Mesenteric fat pad (tissue), 1 donor: ENCODE measurements at regions not wholly inside any gene's neighbourhood (a gene's known extent, or its start where the extent isn't known, plus 50 kb on each side); places are given as distances from the start of the nearest gene placed in this dataset.

Experiments used
- DNase-seq: peaks from one replicate; pipeline ENCODE4 v3.0.0-alpha.2; 2020; ENCODE audit warnings: low spot score
- donor health status: DM: yes; HTN: yes; CAD: no.

- DNase-seq = no peak
Measured at GRCh38 chr3:1540686-1541085, 447.9 kb downstream of the CNTN6 start.

- no peak for DNase-seq
Measured at GRCh38 chr3:1551741-1552140, 458.9 kb downstream of the CNTN6 start.

- DNase-seq = no peak
Measured at GRCh38 chr3:1552831-1553230, 460.0 kb downstream of the CNTN6 start.

DNA sequence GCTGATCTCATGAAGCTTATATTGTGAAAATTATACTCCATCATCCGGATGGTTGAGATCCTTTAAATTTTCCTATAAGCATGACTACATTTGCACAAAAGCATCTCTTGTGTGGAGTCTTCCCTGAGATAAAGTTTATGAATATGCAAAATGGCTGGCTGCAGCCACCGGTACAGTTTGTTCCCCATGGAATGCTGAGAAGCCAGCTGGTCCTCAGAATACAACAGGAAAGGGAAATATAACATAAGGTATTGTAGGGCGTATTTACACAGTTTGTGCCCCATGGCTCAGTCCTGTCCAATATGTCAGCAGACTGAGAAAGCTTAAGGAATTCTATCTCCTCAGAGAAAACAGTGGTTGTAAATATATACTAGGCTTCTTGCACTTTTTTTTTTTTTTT, 468.6 kb downstream of the CNTN6 start:
- no peak for DNase-seq

DNA sequence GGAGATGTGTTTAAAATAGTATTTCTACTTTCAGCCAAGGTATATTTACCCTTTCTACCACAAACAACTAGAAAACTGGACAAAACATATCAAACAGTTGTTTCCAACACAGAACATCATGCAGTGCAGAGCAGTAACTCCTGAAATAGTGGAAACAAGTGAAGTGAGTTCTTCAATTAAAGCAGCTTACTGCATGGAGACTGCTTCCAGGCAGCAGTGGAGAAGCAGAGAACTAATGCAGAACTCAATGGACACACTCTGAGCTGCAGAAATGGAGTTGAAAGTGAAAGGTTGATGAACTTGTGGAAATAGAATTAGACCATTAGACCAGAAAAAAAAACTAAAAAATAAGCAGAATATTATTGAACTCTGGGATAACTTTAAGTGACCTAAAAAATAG, 478.9 kb downstream of the CNTN6 start:
- DNase-seq = no peak

DNA sequence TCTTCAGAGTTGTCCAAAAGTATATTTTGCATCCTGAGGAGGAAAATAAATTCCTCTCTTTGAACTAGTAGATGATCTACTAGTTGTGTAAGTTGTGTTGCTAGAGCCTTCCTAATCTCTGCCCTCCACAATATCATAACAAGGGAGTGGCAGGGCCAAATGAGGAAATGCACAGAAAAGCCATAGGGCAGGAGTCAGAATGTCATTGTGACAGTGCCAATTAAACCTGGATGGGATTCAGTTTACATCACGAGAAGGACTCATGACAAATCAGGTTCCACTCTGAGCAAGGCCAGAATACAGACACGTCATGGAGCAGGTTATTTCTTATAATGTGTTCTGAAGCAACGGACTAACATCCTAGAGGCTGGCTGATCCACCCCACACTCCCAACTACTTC, 483.2 kb downstream of the CNTN6 start:
- no peak for DNase-seq

DNA sequence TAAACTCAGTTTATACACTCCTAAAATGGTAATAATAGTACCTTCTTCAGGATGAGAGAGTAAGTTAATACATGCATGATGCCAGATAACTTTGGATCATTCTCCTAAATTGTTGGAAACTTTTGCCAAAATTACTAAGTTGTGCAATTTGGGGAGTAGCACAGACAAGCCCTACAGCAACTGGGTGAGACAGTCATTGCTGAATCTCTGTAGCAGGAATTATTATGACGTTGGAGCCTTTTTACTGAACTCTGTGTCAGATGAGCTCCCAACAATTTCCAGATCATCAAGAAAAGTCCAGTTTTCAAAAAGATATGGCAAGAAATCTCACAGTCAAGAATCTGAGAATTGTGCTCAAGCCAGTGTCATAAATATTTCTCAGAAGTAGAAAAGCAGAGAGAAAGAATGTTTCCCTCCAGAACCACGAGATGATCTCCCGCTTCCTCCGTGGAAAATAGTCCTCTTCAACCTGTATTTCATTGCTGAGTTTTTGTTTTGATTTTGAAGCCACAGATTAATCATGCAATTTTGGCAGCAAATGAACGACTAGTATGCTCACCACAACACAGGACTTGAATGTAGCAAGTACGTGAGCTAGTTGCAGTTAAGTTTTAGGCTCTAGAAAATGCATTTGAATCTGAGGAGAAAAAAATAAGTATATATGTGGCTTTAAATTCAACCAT, 485.4 kb downstream of the CNTN6 start:
- DNase-seq = no peak

- peak; percentile 88 for DNase-seq
Measured at GRCh38 chr3:1583044-1583443, 490.2 kb downstream of the CNTN6 start.

GRCh38 chr3:1587426-1587825, 494.6 kb downstream of the CNTN6 start:
- DNase-seq = no peak

GRCh38 chr3:1591327-1592028, 498.7 kb downstream of the CNTN6 start:
- DNase-seq = no peak

DNA sequence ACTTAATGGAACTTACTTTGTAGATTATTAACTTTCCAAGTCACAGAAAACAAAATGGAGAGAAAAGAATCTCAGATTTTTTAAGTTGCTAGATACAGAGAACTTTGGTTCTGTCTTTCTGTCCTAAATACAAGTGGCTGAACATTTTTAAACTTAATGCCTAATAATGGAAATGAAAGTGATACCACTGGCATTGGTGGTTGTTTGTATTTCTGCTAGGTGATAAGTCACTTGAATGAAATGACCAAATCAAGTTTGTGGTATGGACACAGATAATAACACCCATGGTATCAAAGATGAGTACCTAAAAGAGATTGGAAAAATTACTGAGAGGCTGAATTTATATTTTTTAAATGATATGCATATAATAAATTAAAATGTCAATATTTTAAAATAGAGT, 502.1 kb downstream of the CNTN6 start:
- DNase-seq = no peak

DNA sequence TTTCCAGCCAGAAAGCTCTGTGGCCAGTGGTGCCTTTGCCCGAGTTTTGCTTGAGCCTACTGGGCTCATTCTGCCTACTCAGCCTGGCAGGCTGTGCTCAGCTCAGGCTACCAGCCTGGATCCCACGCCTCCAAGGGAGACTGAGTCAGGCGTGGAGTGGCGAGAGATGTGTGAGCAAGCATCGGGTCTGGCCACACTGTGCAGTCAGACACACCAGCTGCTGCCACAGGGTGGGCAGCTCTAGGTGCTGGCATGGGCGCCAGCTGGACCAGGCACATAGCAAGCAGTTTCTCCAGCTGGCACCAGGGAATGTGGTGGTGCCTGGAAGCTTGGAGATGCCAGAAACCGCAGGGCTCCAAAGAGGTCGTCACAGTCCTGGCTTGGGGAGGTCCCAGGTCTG, 498.5 kb upstream of the CNTN4 start:
- DNase-seq = no peak

DNA sequence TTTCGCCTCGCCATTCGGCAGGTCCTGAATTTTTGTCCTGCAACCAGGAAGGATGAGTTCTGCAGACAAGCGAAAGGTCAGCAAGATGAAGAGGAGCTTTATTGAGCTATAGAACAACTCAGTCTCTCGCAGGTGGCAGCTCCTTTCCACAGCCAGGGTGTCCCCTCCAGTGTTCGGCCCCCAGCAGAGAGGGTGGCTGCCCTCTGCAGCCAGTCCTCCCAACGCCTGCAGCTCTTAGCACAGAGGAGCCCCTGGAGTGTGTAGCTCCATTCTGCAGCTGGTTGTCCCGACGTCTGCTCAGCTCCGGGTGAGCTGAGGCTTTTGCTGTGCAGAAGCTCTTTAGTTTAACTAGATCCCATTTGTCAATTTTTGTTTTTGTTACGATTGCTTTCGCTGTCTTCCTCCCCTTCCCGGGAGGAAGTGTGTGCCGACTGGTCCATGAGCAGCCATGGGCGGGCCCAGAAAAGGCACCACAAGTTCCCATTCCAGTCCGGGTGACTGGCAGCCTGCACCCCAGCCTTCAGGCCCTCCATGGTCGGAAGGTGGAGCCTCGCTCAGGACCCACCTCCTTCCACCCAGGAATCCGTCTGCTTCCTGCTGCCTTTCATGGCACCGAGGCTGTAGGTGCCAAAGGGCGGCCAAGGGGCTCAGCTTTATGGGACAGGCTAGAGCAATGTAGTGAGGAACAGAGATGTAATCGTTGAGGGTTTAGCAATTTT, 497.8 kb upstream of the CNTN4 start:
- no peak for DNase-seq

GRCh38 chr3:1609416-1609815, 489.2 kb upstream of the CNTN4 start:
- no peak for DNase-seq

DNA sequence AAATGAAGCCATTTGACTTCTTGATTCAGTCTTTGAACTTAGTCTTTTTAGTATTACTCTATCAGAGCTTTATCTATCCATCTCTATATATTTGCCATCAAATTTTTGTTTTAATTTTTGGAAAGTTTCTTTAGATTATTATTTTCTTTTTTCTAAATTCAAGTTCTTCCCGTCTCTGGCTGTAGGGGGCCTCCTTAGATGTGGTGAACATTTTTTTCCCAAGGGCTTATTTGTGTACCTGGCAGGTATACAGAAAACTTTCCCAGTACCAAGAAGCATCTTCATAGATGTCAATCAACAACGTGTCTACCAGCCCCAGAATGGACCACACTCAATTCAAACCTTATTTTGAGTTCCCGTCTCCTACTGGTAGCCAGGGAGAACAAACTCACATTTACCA, 486.8 kb upstream of the CNTN4 start:
- no peak for DNase-seq

DNA sequence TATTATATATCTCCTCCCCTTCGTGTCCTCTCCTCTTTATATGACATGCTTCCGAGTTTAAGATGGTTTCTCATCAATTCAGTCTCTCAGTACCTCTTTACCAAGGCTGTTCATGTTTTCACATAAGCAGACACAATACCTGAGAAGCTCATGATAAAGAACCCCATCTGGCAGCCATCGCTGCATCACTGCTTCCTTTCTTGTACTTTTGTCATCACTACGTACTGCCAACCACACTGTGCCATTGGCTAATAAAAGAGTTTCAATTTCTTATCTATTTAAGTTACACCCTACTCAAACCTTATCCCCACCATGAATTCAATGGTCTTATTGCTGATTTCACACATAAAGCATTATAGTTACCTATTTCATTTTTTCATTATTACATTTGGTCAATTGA, 484.7 kb upstream of the CNTN4 start:
- DNase-seq = no peak

DNA sequence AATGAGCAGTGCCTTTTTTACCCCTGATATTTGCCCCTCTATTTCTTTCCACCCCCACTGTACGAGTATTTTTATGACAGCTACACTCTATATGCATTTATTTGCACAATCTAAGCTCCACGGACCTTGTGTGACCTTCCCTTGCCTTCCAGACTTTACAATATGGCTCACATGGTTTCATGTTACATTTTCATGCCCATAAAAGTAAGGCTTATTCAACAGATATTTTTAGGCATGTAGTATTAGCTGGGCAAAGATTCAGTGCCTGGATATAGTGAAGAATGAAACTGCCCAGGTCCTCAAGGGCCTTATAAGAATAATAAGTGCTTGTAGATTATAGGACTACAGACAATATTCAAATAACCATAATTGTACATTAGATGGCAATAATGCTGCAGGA, 481.9 kb upstream of the CNTN4 start:
- DNase-seq = no peak

DNA sequence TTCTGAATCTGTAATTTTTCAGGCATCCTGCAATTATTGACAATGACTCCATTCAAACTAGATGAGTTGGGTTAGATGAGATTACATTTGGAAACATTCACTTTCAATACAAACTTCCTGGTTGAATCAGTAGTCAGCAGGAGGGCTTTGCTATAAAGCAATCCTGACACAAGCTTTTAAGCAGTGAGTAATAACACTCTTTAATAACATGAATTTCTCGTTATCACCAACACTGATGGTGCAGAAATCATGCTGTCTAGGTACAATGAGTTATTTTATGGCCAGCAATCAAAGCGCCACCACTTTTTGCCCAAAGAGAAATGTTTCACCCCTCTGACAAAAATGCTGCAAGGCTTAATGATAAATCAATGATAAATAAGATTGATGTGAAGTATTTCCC, 474.8 kb upstream of the CNTN4 start:
- DNase-seq = no peak

GRCh38 chr3:1632128-1632527, 466.5 kb upstream of the CNTN4 start:
- no peak for DNase-seq

GRCh38 chr3:1661839-1662238, 436.8 kb upstream of the CNTN4 start:
- no peak for DNase-seq

DNA sequence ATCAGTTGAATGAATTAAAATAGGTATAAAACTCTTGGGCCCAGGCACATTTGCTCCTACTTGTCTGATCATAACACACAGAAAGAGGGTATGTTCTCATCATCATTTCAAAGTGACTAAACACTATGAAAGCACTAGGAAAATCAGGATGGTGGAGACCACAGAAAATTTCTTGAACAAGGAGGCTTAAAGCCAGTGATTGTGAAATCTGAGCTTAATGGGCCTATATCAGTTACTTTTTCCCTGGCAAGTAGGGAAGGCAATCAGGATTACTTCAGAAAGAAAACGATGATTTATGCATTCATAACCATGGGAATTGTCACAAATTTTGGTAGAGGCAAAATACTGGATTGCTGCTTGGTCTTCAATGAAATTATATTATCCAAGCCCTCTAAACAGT, 434.4 kb upstream of the CNTN4 start:
- no peak for DNase-seq

DNA sequence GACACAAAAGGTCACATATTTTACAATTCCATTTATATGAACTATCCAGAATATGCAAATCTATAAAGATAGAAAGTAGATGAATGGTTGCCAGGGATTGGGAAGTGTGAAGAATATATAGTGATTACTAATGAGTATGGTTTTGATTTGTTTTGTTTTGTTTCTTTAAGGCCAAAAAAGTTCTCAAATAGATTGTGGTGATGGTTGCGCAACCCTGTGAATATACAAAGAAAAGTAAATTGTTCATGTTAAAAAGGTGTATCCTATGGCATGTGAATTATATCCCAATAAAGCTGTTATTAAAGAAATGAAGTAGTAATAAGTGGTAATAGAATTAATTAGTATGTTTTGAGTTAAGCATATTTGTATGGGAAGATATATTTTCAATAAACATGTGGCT, 431.8 kb upstream of the CNTN4 start:
- DNase-seq = no peak
